NB4 (cell line): ENCODE measurements at regions not wholly inside any gene's neighbourhood (a gene's known extent, or its start where the extent isn't known, plus 50 kb on each side); places are given as distances from the start of the nearest gene placed in this dataset.

Source experiments
- DNase-seq: peaks from one replicate; pipeline ENCODE4 v3.0.0; 2010; ENCODE audit warnings: low read depth
- H3K4me3 ChIP-seq: one replicate; pipeline ENCODE4 v1.5.1; 2011; ENCODE audit warnings: mild to moderate bottlenecking, low read depth, low read length, moderate library complexity
- CTCF ChIP-seq: IDR thresholded peaks from one replicate; pipeline ENCODE4 v1.5.1; 2012; ENCODE audit warnings: low read depth, low read length
- MAX ChIP-seq: IDR thresholded peaks from 2 replicates; pipeline ENCODE4 v1.6.1; 2011; ENCODE audit warnings: low read depth, low read length
- MYC ChIP-seq: IDR thresholded peaks from 2 replicates; pipeline ENCODE4 v1.6.1; 2011; ENCODE audit warnings: low read depth, low read length
- POLR2A ChIP-seq: IDR thresholded peaks from 2 replicates; pipeline ENCODE4 v1.6.1; 2011; ENCODE audit warnings: mild to moderate bottlenecking; ENCODE audit not compliant: insufficient read length; ENCODE audit errors: extremely low read depth

GRCh38 chr20:4472906-4473305 lies 213.3 kb upstream of the PRNP start:
- TF ChIP-seq MYC (no peak), MAX (no peak), CTCF (no peak), POLR2A (no peak)
- DNase-seq, result no peak

GRCh38 chr20:4471221-4471620 lies 215.0 kb upstream of the PRNP start:
- no peak overlapping the region for H3K4me3 ChIP-seq
- TF ChIP-seq MYC (no peak), POLR2A (no peak), CTCF (no peak), MAX (no peak)
- DNase-seq, result no peak

More at GRCh38 chr20:4472906-4473305, 213.3 kb upstream of the PRNP start:
- no peak overlapping the region for H3K4me3 ChIP-seq

GRCh38 chr20:4470375-4470774 lies 215.9 kb upstream of the PRNP start:
- DNase-seq, result no peak
- no peak overlapping the region for H3K4me3 ChIP-seq
- TF ChIP-seq MAX (no peak), MYC (no peak), POLR2A (no peak), CTCF (no peak)

GRCh38 chr20:4469910-4470309 lies 216.3 kb upstream of the PRNP start:
- no peak for DNase-seq
- no peak overlapping the region for H3K4me3 ChIP-seq
- no peak for TF ChIP-seq CTCF
- no peak for TF ChIP-seq POLR2A
- no peak for TF ChIP-seq MAX
- no peak for TF ChIP-seq MYC

GRCh38 chr20:4468114-4468513 lies 218.1 kb upstream of the PRNP start:
- TF ChIP-seq MYC (no peak), POLR2A (no peak), CTCF (no peak), MAX (no peak)
- no peak overlapping the region for H3K4me3 ChIP-seq

GRCh38 chr20:4465855-4466545 lies 216.9 kb upstream of the ADRA1D start:
- DNase-seq, result no peak
- H3K4me3 ChIP-seq, result no peak overlapping the region
- no peak for TF ChIP-seq CTCF
- no peak for TF ChIP-seq MYC
- no peak for TF ChIP-seq MAX
- TF ChIP-seq POLR2A, result no peak

More at GRCh38 chr20:4468114-4468513, 218.1 kb upstream of the PRNP start:
- no peak for DNase-seq
